ENCODE measurements at regions not wholly inside any gene's neighbourhood (a gene's known extent, or its start where the extent isn't known, plus 50 kb on each side); places are given as distances from the start of the nearest gene placed in this dataset.

DNA sequence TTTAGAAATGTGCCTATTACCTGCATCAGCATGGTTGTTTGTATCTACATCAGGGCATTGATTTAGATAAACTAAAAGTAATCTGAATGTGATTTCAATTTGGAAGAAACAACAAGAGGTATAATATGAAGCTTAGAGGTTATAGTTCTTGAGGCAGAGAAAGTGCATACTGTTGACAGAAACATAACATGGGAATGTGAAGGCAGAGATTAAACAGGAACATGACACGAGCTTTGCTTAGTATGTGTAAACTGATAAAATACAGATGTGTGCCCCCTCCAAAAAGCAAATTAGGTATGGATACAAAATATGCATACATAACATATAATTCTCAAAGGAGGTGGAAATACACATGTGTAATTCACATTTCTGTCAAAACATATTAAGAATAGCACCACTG, 1180.2 kb upstream of the ADGRL3 start:
- no peak overlapping the region for H3K27ac ChIP-seq
- CTCF ChIA-PET, result interaction anchor here (0.6 kb wide), 1 partner anchor 704 kb away, joined by 4 read pairs; no protein-coding TSS in a partner anchor
- no peak for DNase-seq (ENCODE audit: low spot score)
- POLR2A ChIA-PET (ENCODE audit: low non-redundant PET), result no interaction called here
- TF ChIP-seq, protein P1, sequence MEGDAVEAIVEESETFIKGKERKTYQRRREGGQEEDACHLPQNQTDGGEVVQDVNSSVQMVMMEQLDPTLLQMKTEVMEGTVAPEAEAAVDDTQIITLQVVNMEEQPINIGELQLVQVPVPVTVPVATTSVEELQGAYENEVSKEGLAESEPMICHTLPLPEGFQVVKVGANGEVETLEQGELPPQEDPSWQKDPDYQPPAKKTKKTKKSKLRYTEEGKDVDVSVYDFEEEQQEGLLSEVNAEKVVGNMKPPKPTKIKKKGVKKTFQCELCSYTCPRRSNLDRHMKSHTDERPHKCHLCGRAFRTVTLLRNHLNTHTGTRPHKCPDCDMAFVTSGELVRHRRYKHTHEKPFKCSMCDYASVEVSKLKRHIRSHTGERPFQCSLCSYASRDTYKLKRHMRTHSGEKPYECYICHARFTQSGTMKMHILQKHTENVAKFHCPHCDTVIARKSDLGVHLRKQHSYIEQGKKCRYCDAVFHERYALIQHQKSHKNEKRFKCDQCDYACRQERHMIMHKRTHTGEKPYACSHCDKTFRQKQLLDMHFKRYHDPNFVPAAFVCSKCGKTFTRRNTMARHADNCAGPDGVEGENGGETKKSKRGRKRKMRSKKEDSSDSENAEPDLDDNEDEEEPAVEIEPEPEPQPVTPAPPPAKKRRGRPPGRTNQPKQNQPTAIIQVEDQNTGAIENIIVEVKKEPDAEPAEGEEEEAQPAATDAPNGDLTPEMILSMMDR (conservative IDR thresholded peaks at IDR 0.05; ENCODE audit: low read depth), result no peak

DNA sequence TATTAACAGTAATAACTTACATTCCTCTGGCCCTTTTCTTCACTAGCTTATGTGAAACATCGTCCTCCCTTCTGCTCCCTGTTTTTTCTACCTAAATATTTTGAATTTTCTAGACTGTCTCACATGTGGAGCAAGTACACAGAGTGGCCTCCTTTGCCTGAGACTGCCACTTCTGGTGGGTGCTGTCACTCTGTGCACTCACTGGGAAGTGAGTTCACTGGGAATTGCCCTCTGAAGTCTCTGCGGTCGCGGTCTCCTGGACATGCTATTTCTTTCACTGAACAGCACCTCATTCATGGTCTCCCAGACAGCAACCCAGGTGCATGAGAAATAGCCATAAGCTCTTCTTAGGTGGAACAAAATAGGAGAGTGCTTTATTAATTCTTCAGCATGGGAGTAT, 1179.7 kb upstream of the ADGRL3 start:
- H3K27ac ChIP-seq, result no peak overlapping the region
- CTCF ChIA-PET, result interaction anchor here (0.6 kb wide), 1 partner anchor 705 kb away, joined by 4 read pairs; no protein-coding TSS in a partner anchor
- POLR2A ChIA-PET (ENCODE audit: low non-redundant PET), result no interaction called here
- DNase-seq (ENCODE audit: low spot score), result no peak
- TF ChIP-seq, protein P1 (conservative IDR thresholded peaks at IDR 0.05; ENCODE audit: low read depth), result no peak

DNA sequence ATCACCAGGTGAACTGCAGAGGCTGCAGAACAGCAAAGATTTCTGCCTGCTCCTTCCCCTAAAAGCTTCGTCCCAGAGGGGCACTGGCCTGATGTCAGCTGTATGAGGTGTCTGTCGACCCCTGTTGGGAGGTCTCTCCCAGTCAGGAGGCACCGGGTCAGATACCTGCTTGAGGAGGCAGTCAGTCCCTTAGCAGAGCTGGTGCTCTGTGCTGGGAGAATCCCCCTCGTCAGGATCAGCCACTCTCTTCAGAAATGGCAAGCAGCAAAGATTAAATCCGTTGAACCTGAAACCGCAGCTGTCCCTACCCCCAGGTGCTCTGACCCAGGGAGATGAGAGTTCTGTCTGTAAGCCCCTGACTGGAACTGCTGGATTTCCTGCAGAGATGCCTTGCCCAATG, 1166.3 kb upstream of the ADGRL3 start:
- POLR2A ChIA-PET (ENCODE audit: low non-redundant PET), result no interaction called here
- no peak overlapping the region for H3K27ac ChIP-seq

DNA sequence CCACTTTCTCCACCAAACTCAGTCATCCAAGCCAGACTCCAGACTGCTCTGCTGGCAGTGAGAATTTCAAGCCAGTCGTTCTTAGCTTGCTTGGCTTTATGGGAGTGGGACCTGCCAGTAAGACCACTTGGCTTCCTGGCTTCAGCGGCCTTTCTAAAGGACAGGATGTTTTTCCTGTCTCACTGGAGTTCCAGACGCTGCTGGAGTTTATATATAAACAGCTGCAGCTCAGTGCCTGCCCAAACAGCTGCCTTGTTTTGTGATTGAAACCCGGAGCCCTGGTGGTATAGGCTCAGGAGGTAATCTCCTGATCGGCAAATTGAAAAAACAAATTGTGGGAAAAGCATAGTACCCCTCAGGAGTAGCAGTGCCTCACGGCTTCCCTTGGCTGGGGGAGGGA, 1165.8 kb upstream of the ADGRL3 start:
- TF ChIP-seq, protein P1 (conservative IDR thresholded peaks at IDR 0.05; ENCODE audit: low read depth), result no peak
- no peak overlapping the region for H3K27ac ChIP-seq
- ChIA-PET CTCF (no interaction called here), POLR2A (ENCODE audit: low non-redundant PET) (no interaction called here)
- DNase-seq (ENCODE audit: low spot score), result no peak

More for the DNA sequence above, 1166.3 kb upstream of the ADGRL3 start:
- TF ChIP-seq, protein P1 (conservative IDR thresholded peaks at IDR 0.05; ENCODE audit: low read depth), result no peak
- no peak for DNase-seq (ENCODE audit: low spot score)
- CTCF ChIA-PET, result no interaction called here

DNA sequence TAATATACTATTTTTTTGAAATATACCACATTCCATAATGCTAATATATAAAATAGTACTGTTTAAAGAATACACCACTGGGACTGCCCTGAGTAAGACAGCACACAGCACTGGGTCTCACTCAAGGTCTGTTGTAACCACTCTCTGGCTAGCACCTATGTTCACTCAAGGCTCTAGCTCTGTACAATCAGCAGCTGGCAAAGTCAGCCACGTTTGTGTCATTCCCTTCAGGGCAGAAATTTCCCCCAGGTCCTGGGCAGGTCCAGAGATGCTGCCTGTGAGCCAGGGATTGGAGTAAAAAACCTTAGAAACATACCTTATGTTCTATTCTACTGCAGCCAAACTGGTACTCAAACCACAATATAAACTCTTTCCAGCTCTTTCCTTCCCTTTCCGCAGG, 1160.2 kb upstream of the ADGRL3 start:
- DNase-seq (ENCODE audit: low spot score), result peak; percentile 1
- ChIA-PET CTCF (no interaction called here), POLR2A (ENCODE audit: low non-redundant PET) (no interaction called here)

DNA sequence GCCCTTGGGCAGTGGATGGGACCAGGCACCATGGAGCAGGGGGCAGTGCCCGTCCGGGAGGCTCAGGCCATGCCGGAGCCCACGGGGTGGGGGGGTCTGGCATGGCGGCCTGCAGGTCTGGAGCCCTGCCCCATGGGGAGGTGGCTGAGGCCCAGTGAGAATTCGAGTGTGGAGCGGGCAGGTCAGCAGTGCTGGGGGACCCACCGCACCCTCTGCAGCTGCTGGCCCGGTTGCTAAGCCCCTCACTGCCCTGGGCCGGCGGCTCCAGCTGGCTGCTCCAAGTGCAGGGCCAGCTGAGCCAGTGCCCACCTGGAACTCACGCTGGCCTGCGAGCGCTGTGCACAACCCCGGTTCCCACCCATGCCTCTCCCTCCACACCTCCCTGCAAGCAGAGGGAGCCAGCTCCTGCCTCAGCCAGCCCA, 1157.9 kb upstream of the ADGRL3 start:
- no peak overlapping the region for H3K27ac ChIP-seq
- no peak for DNase-seq (ENCODE audit: low spot score)
- ChIA-PET CTCF (no interaction called here), POLR2A (ENCODE audit: low non-redundant PET) (no interaction called here)
- TF ChIP-seq, protein P1 (conservative IDR thresholded peaks at IDR 0.05; ENCODE audit: low read depth), result no peak

More for the DNA sequence above, 1160.2 kb upstream of the ADGRL3 start:
- no peak overlapping the region for H3K27ac ChIP-seq
- TF ChIP-seq, protein P1 (conservative IDR thresholded peaks at IDR 0.05; ENCODE audit: low read depth), result no peak

DNA sequence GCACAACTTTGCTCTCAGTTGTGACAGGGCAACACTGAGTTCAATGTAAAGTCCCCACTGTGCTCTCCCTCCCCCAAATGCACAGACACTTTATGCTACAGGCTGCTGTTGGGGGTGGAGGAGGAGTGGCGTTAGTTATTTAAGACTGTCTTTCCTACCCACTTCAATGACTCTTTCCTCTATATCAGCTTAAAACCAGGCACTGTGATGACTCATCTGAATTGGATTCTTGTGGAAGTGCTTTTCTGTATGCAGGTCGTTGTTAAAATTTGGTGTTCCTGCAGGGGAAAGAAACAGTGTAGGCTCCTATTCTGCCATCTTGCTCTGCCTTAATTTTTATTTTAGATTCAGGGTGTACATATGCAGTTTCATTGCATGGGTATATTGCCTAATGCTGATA, 1157.2 kb upstream of the ADGRL3 start:
- peak; percentile 8 for DNase-seq (ENCODE audit: low spot score)
- ChIA-PET CTCF (no interaction called here), POLR2A (ENCODE audit: low non-redundant PET) (no interaction called here)
- no peak overlapping the region for H3K27ac ChIP-seq
- TF ChIP-seq, protein P1 (conservative IDR thresholded peaks at IDR 0.05; ENCODE audit: low read depth), result no peak

Measured in RWPE1 (cell line).